Esophagus muscularis mucosa (tissue), 4 donors: ENCODE measurements at regions not wholly inside any gene's neighbourhood (a gene's known extent, or its start where the extent isn't known, plus 50 kb on each side); places are given as distances from the start of the nearest gene placed in this dataset.

Source experiments
- DNase-seq: peaks from one replicate; pipeline ENCODE4 v3.0.0-alpha.2; 2017; ENCODE audit errors: extremely low spot score
- H3K27ac ChIP-seq, 4 donors: fragments of 200-600 bp; sonication (generic); replicated peaks in 1 of 4; 1 replicate in 3 of 4; 2 replicates in 1 of 4; pipeline ENCODE4 v1.5.1; 2016 to 2019; ENCODE audit warnings: mild to moderate bottlenecking in 1 of 4
- H3K27me3 ChIP-seq, 4 donors: fragments of 200-600 bp; sonication (generic); one replicate each; pipeline versions ENCODE4 v1.5.1 to v1.6.0; 2016 to 2019
- H3K36me3 ChIP-seq, 4 donors: fragments of 200-600 bp; sonication (generic); one replicate each; pipeline ENCODE4 v1.5.1; 2016 to 2019
- H3K4me1 ChIP-seq, 4 donors: fragments of 200-600 bp; sonication (generic); one replicate each; pipeline ENCODE4 v1.5.1; 2016 to 2019
- H3K4me3 ChIP-seq, 4 donors: fragments of 200-600 bp; sonication (generic); 1 replicate in 2 of 4; 2 replicates in 2 of 4; pipeline ENCODE4 v1.5.1; 2016 to 2019; ENCODE audit warnings: mild to moderate bottlenecking in 4 of 4, moderate library complexity in 1 of 4
- H3K9me3 ChIP-seq, 4 donors: fragments of 200-600 bp; sonication (generic); 1 replicate in 3 of 4; 2 replicates in 1 of 4; pipeline ENCODE4 v1.5.1; 2016 to 2019
- CTCF ChIP-seq, 3 experiments: fragments of 200-600 bp in 2 of 3; fragments of 450-650 bp in 1 of 3; sonication (generic) in 2 of 3; IDR thresholded peaks; one replicate each; pipeline ENCODE4 v1.5.1; 2017 to 2019; ENCODE audit warnings: antibody characterized with exemption in 3 of 3, mild to moderate bottlenecking in 2 of 3, moderate library complexity in 1 of 3
- EP300 ChIP-seq: sonication (generic); formaldehyde crosslinking; IDR thresholded peaks from one replicate; pipeline ENCODE4 v1.6.1; 2017; ENCODE audit warnings: antibody characterized with exemption
- POLR2A ChIP-seq: fragments of 450-650 bp; IDR thresholded peaks from one replicate; pipeline ENCODE4 v1.6.1; 2017; ENCODE audit warnings: antibody characterized with exemption, moderate library complexity, mild to moderate bottlenecking, low read depth
- POLR2AphosphoS5 ChIP-seq, 2 donors: sonication (generic); formaldehyde crosslinking; IDR thresholded peaks; one replicate each; pipeline ENCODE4 v1.6.1; 2017; ENCODE audit warnings: antibody characterized with exemption in 2 of 2
- WGBS: methylation state at CpG from one replicate; pipeline ENCODE4 v1.1.5; 2018; 5-methylcytosine and 5-hydroxymethylcytosine counted together
- intact Hi-C: fragments of 100-400 bp; cut with DNase I; formaldehyde crosslinking; loops from one replicate; pipeline ENCODE4 v1.15.1; 2023

GRCh38 chr14:39861696-39862095 is 429.5 kb upstream of the FBXO33 start:
- Histone ChIP-seq H3K27ac (no peak overlapping the region), H3K4me3 (no peak overlapping the region), H3K4me1 (no peaks in the 10 kb centered on the region), H3K36me3 (no peaks in the 10 kb centered on the region), H3K9me3 (no peaks in the 10 kb centered on the region), H3K27me3 (no peaks in the 10 kb centered on the region)
- 61% methylated on average over 2 of the region's 2 CpGs for WGBS
- no peak for DNase-seq
- TF ChIP-seq POLR2AphosphoS5 (IDR thresholded peaks at IDR 0.05) = no peak
- no peak for TF ChIP-seq EP300
- TF ChIP-seq CTCF (IDR thresholded peaks at IDR 0.05) = no peak
- no peak for TF ChIP-seq POLR2A
- intact Hi-C loops = no loop called here

GRCh38 chr14:39861229-39861600 is 429.0 kb upstream of the FBXO33 start:
- Histone ChIP-seq H3K36me3 (no peaks in the 10 kb centered on the region), H3K4me1 (no peaks in the 10 kb centered on the region), H3K4me3 (no peak overlapping the region), H3K27me3 (no peaks in the 10 kb centered on the region), H3K9me3 (no peaks in the 10 kb centered on the region), H3K27ac (no peak overlapping the region)
- intact Hi-C loops = no loop called here
- 52% methylated on average over 4 of the region's 4 CpGs for WGBS
- DNase-seq = no peak
- TF ChIP-seq EP300 (no peak), CTCF (IDR thresholded peaks at IDR 0.05) (no peak), POLR2AphosphoS5 (IDR thresholded peaks at IDR 0.05) (no peak), POLR2A (no peak)

- no peaks in the 10 kb centered on the region for H3K4me1 ChIP-seq
- no peak overlapping the region for H3K27ac ChIP-seq
- intact Hi-C loops = no loop called here
- H3K27me3 ChIP-seq = no peaks in the 10 kb centered on the region
- 58% methylated on average over 8 of the region's 8 CpGs for WGBS
- TF ChIP-seq EP300 = no peak
- no peak for TF ChIP-seq POLR2AphosphoS5 (IDR thresholded peaks at IDR 0.05)
- TF ChIP-seq CTCF (IDR thresholded peaks at IDR 0.05) = no peak
- no peak for TF ChIP-seq POLR2A
- no peaks in the 10 kb centered on the region for H3K36me3 ChIP-seq
- DNase-seq = no peak
- no peaks in the 10 kb centered on the region for H3K9me3 ChIP-seq
- no peak overlapping the region for H3K4me3 ChIP-seq
These were observed 428.5 kb upstream of the FBXO33 start for GRCh38 chr14:39860596-39861228.

- TF ChIP-seq EP300 (no peak), POLR2A (no peak), CTCF (IDR thresholded peaks at IDR 0.05) (no peak), POLR2AphosphoS5 (IDR thresholded peaks at IDR 0.05) (no peak)
- intact Hi-C loops = no loop called here
These were observed 427.1 kb upstream of the FBXO33 start for GRCh38 chr14:39859314-39859713.

More at GRCh38 chr14:39859314-39859713, 427.1 kb upstream of the FBXO33 start:
- Histone ChIP-seq H3K36me3 (no peaks in the 10 kb centered on the region), H3K9me3 (no peaks in the 10 kb centered on the region), H3K27me3 (no peaks in the 10 kb centered on the region), H3K4me1 (no peaks in the 10 kb centered on the region), H3K4me3 (no peak overlapping the region), H3K27ac (no peak overlapping the region)
- no peak for DNase-seq
